Glutamatergic neuron (in vitro differentiated cells): ENCODE measurements at regions not wholly inside any gene's neighbourhood (a gene's known extent, or its start where the extent isn't known, plus 50 kb on each side); places are given as distances from the start of the nearest gene placed in this dataset.

Source experiments
- DNase-seq: peaks from one replicate; pipeline ENCODE4 v3.0.0; 2022
- H3K27ac Mint-ChIP-seq: one replicate; pipeline ENCODE4 v1.8.0; 2020; ENCODE audit warnings: mild to moderate bottlenecking, mixed read lengths, inconsistent platforms; ENCODE audit not compliant: unreplicated experiment
- H3K27me3 Mint-ChIP-seq: one replicate; pipeline ENCODE4 v1.8.0; 2020; ENCODE audit warnings: mild to moderate bottlenecking, moderate library complexity, mixed read lengths, inconsistent platforms; ENCODE audit not compliant: unreplicated experiment
- H3K36me3 Mint-ChIP-seq: one replicate; pipeline ENCODE4 v1.8.0; 2020; ENCODE audit warnings: mild to moderate bottlenecking, mixed read lengths, inconsistent platforms; ENCODE audit not compliant: unreplicated experiment
- H3K4me1 Mint-ChIP-seq: one replicate; pipeline ENCODE4 v1.8.0; 2020; ENCODE audit warnings: mild to moderate bottlenecking, low read depth, mixed read lengths, inconsistent platforms; ENCODE audit not compliant: unreplicated experiment
- H3K4me3 Mint-ChIP-seq: one replicate; pipeline ENCODE4 v1.8.0; 2020; ENCODE audit warnings: mild to moderate bottlenecking, mixed read lengths, inconsistent platforms; ENCODE audit not compliant: unreplicated experiment
- H3K9me3 Mint-ChIP-seq: one replicate; pipeline ENCODE4 v1.8.0; 2020; ENCODE audit warnings: mild to moderate bottlenecking, moderate library complexity, mixed read lengths, inconsistent platforms; ENCODE audit not compliant: unreplicated experiment
- TF ChIP-seq, protein P1 (sequence below): fragments of 200-600 bp; sonication (generic); IDR thresholded peaks from one replicate; pipeline ENCODE4 v1.5.0; 2021; ENCODE audit not compliant: partially characterized antibody, unreplicated experiment

- H3K9me3 Mint-ChIP-seq, result no peaks in the 10 kb centered on the region
- no peaks in the 10 kb centered on the region for H3K27me3 Mint-ChIP-seq
- no peak overlapping the region for H3K4me3 Mint-ChIP-seq
- H3K36me3 Mint-ChIP-seq, result no peaks in the 10 kb centered on the region
- DNase-seq, result no peak
- H3K4me1 Mint-ChIP-seq, result no peaks in the 10 kb centered on the region
- TF ChIP-seq, protein P1, sequence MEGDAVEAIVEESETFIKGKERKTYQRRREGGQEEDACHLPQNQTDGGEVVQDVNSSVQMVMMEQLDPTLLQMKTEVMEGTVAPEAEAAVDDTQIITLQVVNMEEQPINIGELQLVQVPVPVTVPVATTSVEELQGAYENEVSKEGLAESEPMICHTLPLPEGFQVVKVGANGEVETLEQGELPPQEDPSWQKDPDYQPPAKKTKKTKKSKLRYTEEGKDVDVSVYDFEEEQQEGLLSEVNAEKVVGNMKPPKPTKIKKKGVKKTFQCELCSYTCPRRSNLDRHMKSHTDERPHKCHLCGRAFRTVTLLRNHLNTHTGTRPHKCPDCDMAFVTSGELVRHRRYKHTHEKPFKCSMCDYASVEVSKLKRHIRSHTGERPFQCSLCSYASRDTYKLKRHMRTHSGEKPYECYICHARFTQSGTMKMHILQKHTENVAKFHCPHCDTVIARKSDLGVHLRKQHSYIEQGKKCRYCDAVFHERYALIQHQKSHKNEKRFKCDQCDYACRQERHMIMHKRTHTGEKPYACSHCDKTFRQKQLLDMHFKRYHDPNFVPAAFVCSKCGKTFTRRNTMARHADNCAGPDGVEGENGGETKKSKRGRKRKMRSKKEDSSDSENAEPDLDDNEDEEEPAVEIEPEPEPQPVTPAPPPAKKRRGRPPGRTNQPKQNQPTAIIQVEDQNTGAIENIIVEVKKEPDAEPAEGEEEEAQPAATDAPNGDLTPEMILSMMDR, result no peak
- no peak overlapping the region for H3K27ac Mint-ChIP-seq
These were observed 276.2 kb downstream of the MDFIC start for GRCh38 chr7:115198143-115198542.

DNA sequence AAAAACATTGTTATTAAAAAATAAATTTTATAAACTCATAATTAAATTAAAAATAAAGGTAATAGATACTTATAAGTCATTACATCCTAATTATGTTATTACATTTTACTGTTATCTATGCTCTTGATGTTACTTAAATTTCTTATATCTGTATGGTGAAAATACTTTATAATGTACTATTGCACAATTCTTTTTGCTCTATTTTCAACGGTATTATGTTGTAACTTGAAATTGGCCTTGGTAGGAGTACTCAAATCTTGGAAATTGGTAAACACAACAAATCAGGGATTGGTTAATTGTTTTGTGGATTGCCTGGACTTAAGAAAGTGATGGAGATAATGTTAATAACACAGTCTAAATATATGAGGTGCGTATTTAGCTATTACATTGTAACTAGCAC, 273.3 kb downstream of the MDFIC start:
- TF ChIP-seq, protein P1, result no peak
- no peak for DNase-seq
- Mint-ChIP-seq H3K4me3 (no peak overlapping the region), H3K9me3 (no peaks in the 10 kb centered on the region), H3K4me1 (no peaks in the 10 kb centered on the region), H3K27ac (no peak overlapping the region), H3K36me3 (no peaks in the 10 kb centered on the region), H3K27me3 (no peaks in the 10 kb centered on the region)

GRCh38 chr7:115191526-115191925, 269.6 kb downstream of the MDFIC start:
- no peak overlapping the region for H3K27ac Mint-ChIP-seq
- TF ChIP-seq, protein P1, result no peak

DNA sequence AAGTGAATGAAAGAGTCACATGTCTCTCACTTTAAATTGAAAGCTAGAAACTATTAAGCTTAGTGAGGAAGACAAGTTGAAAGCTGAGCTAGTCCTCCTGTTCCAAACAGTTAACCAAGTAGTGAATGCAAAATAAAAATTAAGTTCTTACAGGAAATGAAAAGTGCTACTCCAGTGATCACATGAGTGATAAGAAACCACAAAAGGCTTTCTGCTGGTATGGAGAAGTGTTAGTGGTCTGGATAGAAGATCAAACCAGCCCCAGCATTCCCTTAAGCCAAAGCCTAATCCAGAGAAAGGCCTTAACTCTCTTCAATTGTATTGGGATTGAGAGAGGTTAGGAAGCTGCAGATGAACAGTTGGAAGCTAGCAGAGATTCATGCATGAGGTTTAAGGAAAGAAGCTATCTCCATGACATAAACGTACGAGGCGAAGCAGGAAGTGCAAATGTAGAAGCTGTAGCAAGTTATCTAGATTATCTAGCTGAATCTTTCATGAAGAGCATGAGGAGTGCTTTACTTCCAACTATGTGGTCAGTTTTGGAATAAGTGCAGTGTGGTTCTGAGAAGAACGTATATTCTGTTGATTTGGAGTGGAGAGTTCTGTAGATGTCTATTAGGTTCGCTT, 261.6 kb downstream of the MDFIC start:
- Mint-ChIP-seq H3K4me1 (no peaks in the 10 kb centered on the region), H3K4me3 (no peak overlapping the region), H3K36me3 (no peaks in the 10 kb centered on the region), H3K27me3 (no peaks in the 10 kb centered on the region), H3K27ac (no peak overlapping the region), H3K9me3 (no peaks in the 10 kb centered on the region)
- TF ChIP-seq, protein P1, result no peak
- DNase-seq, result no peak

More at GRCh38 chr7:115191526-115191925, 269.6 kb downstream of the MDFIC start:
- no peaks in the 10 kb centered on the region for H3K36me3 Mint-ChIP-seq
- no peak overlapping the region for H3K4me3 Mint-ChIP-seq
- no peaks in the 10 kb centered on the region for H3K27me3 Mint-ChIP-seq
- no peak for DNase-seq
- no peaks in the 10 kb centered on the region for H3K4me1 Mint-ChIP-seq
- H3K9me3 Mint-ChIP-seq, result no peaks in the 10 kb centered on the region

- DNase-seq, result no peak
- H3K27me3 Mint-ChIP-seq, result no peaks in the 10 kb centered on the region
- H3K27ac Mint-ChIP-seq, result no peak overlapping the region
- H3K4me3 Mint-ChIP-seq, result no peak overlapping the region
- no peaks in the 10 kb centered on the region for H3K9me3 Mint-ChIP-seq
- no peaks in the 10 kb centered on the region for H3K36me3 Mint-ChIP-seq
- TF ChIP-seq, protein P1, result no peak
- H3K4me1 Mint-ChIP-seq, result no peaks in the 10 kb centered on the region
These were observed 256.9 kb downstream of the MDFIC start for GRCh38 chr7:115178835-115179234.
